ENCODE measurements at regions not wholly inside any gene's neighbourhood (a gene's known extent, or its start where the extent isn't known, plus 50 kb on each side); places are given as distances from the start of the nearest gene placed in this dataset.

- TF ChIP-seq GATA2 (IDR thresholded peaks at IDR 0.05; ENCODE audit: low read depth, low read length): no peak
- no peak for TF ChIP-seq GATA3 (IDR thresholded peaks at IDR 0.05; ENCODE audit: low read depth, low read length)
Measured at GRCh38 chr3:4904811-4905695, 74.2 kb upstream of the BHLHE40 start.
